ENCODE measurements at regions not wholly inside any gene's neighbourhood (a gene's known extent, or its start where the extent isn't known, plus 50 kb on each side); places are given as distances from the start of the nearest gene placed in this dataset.

GRCh38 chr16:55265926-55266325 is 58.1 kb upstream of the IRX6 start:
- Mint-ChIP-seq H3K9me3 (no peaks in the 10 kb centered on the region), H3K4me1 (no peaks in the 10 kb centered on the region), H3K27ac (no peak overlapping the region), H3K27me3 (no peaks in the 10 kb centered on the region), H3K4me3 (no peak overlapping the region), H3K36me3 (no peaks in the 10 kb centered on the region)
- DNase-seq, result no peak

- DNase-seq, result no peak
- H3K4me3 Mint-ChIP-seq, result no peak overlapping the region
- no peaks in the 10 kb centered on the region for H3K9me3 Mint-ChIP-seq
- no peak overlapping the region for H3K27ac Mint-ChIP-seq
- no peaks in the 10 kb centered on the region for H3K36me3 Mint-ChIP-seq
- no peaks in the 10 kb centered on the region for H3K27me3 Mint-ChIP-seq
- H3K4me1 Mint-ChIP-seq, result no peaks in the 10 kb centered on the region
Observed at GRCh38 chr16:55271945-55272513, 52.0 kb upstream of the IRX6 start.

- no peak for DNase-seq
- no peaks in the 10 kb centered on the region for H3K36me3 Mint-ChIP-seq
- no peaks in the 10 kb centered on the region for H3K4me1 Mint-ChIP-seq
- H3K27ac Mint-ChIP-seq, result no peak overlapping the region
- no peaks in the 10 kb centered on the region for H3K27me3 Mint-ChIP-seq
- H3K4me3 Mint-ChIP-seq, result no peak overlapping the region
- no peaks in the 10 kb centered on the region for H3K9me3 Mint-ChIP-seq
Observed at GRCh38 chr16:55272744-55273143, 51.3 kb upstream of the IRX6 start.

GRCh38 chr16:55273356-55273755 is 50.6 kb upstream of the IRX6 start:
- Mint-ChIP-seq H3K27me3 (no peaks in the 10 kb centered on the region), H3K9me3 (no peaks in the 10 kb centered on the region), H3K36me3 (no peaks in the 10 kb centered on the region), H3K27ac (no peak overlapping the region), H3K4me1 (no peaks in the 10 kb centered on the region), H3K4me3 (no peak overlapping the region)
- no peak for DNase-seq

GRCh38 chr16:55273959-55274358 is 50.0 kb upstream of the IRX6 start:
- no peaks in the 10 kb centered on the region for H3K27me3 Mint-ChIP-seq
- no peaks in the 10 kb centered on the region for H3K4me1 Mint-ChIP-seq
- H3K36me3 Mint-ChIP-seq, result no peaks in the 10 kb centered on the region
- no peaks in the 10 kb centered on the region for H3K9me3 Mint-ChIP-seq
- DNase-seq, result no peak
- no peak overlapping the region for H3K27ac Mint-ChIP-seq
- H3K4me3 Mint-ChIP-seq, result no peak overlapping the region

All from activated naive CD8-positive, alpha-beta T cell treated with anti-CD3 and anti-CD28 coated beads for 36 hours (primary cell).